Endothelial cell (in vitro differentiated cells): ENCODE measurements at regions not wholly inside any gene's neighbourhood (a gene's known extent, or its start where the extent isn't known, plus 50 kb on each side); places are given as distances from the start of the nearest gene placed in this dataset.

Source experiments
- DNase-seq: peaks from one replicate; pipeline ENCODE4 v3.0.0; 2021; ENCODE audit warnings: low spot score
- H3K27ac Mint-ChIP-seq: one replicate; pipeline ENCODE4 v1.8.0; 2021; ENCODE audit warnings: mixed read lengths, inconsistent platforms; ENCODE audit not compliant: unreplicated experiment
- H3K27me3 Mint-ChIP-seq: one replicate; pipeline ENCODE4 v1.8.0; 2021; ENCODE audit warnings: mild to moderate bottlenecking, moderate library complexity, mixed read lengths, inconsistent platforms; ENCODE audit not compliant: unreplicated experiment
- H3K36me3 Mint-ChIP-seq: one replicate; pipeline ENCODE4 v1.8.0; 2021; ENCODE audit warnings: mild to moderate bottlenecking, low read depth, mixed read lengths, inconsistent platforms; ENCODE audit not compliant: unreplicated experiment
- H3K4me1 Mint-ChIP-seq: one replicate; pipeline ENCODE4 v1.8.0; 2021; ENCODE audit warnings: mild to moderate bottlenecking, mixed read lengths, inconsistent platforms; ENCODE audit not compliant: unreplicated experiment
- H3K4me3 Mint-ChIP-seq: one replicate; pipeline ENCODE4 v1.8.0; 2021; ENCODE audit warnings: mild to moderate bottlenecking, mixed read lengths, inconsistent platforms; ENCODE audit not compliant: unreplicated experiment
- H3K9me3 Mint-ChIP-seq: one replicate; pipeline ENCODE4 v1.8.0; 2021; ENCODE audit warnings: mixed read lengths, inconsistent platforms; ENCODE audit not compliant: unreplicated experiment
- CTCF ChIP-seq: fragments of 200-600 bp; sonication (generic); IDR thresholded peaks from one replicate; pipeline ENCODE4 v1.5.0; 2021; ENCODE audit warnings: antibody characterized with exemption; ENCODE audit not compliant: unreplicated experiment

GRCh38 chr20:6613280-6613861, 154.1 kb upstream of the BMP2 start:
- H3K27me3 Mint-ChIP-seq: no peaks in the 10 kb centered on the region
- H3K27ac Mint-ChIP-seq: no peak overlapping the region
- no peak for TF ChIP-seq CTCF
- no peaks in the 10 kb centered on the region for H3K4me1 Mint-ChIP-seq
- no peaks in the 10 kb centered on the region for H3K36me3 Mint-ChIP-seq
- DNase-seq: no peak
- H3K9me3 Mint-ChIP-seq: no peaks in the 10 kb centered on the region
- H3K4me3 Mint-ChIP-seq: no peak overlapping the region

- H3K27me3 Mint-ChIP-seq: no peaks in the 10 kb centered on the region
- DNase-seq: no peak
- H3K9me3 Mint-ChIP-seq: no peaks in the 10 kb centered on the region
- no peak for TF ChIP-seq CTCF
- no peaks in the 10 kb centered on the region for H3K36me3 Mint-ChIP-seq
- no peak overlapping the region for H3K27ac Mint-ChIP-seq
- no peaks in the 10 kb centered on the region for H3K4me1 Mint-ChIP-seq
- no peak overlapping the region for H3K4me3 Mint-ChIP-seq
These were observed 154.9 kb upstream of the BMP2 start for GRCh38 chr20:6612606-6612923.

- Mint-ChIP-seq H3K27ac (no peak overlapping the region), H3K27me3 (no peaks in the 10 kb centered on the region), H3K36me3 (no peaks in the 10 kb centered on the region), H3K4me3 (no peak overlapping the region), H3K4me1 (no peaks in the 10 kb centered on the region), H3K9me3 (no peaks in the 10 kb centered on the region)
- TF ChIP-seq CTCF: no peak
- no peak for DNase-seq
These were observed 155.4 kb upstream of the BMP2 start for GRCh38 chr20:6611911-6612605.

GRCh38 chr20:6606651-6607050, 160.8 kb upstream of the BMP2 start:
- no peaks in the 10 kb centered on the region for H3K4me1 Mint-ChIP-seq
- no peak overlapping the region for H3K4me3 Mint-ChIP-seq
- H3K9me3 Mint-ChIP-seq: no peaks in the 10 kb centered on the region
- no peaks in the 10 kb centered on the region for H3K36me3 Mint-ChIP-seq
- DNase-seq: no peak
- H3K27ac Mint-ChIP-seq: no peak overlapping the region
- no peaks in the 10 kb centered on the region for H3K27me3 Mint-ChIP-seq
- no peak for TF ChIP-seq CTCF

- Mint-ChIP-seq H3K27ac (no peak overlapping the region), H3K36me3 (no peaks in the 10 kb centered on the region), H3K27me3 (no peaks in the 10 kb centered on the region), H3K4me1 (no peaks in the 10 kb centered on the region), H3K9me3 (no peaks in the 10 kb centered on the region), H3K4me3 (no peak overlapping the region)
- no peak for TF ChIP-seq CTCF
- no peak for DNase-seq
These were observed 162.2 kb upstream of the BMP2 start for GRCh38 chr20:6605055-6605935.
